ENCODE measurements at regions not wholly inside any gene's neighbourhood (a gene's known extent, or its start where the extent isn't known, plus 50 kb on each side); places are given as distances from the start of the nearest gene placed in this dataset.

- TF ChIP-seq EP300 (IDR thresholded peaks at IDR 0.05; ENCODE audit: low read depth) (no peak), CTCF (IDR thresholded peaks at IDR 0.05) (no peak), POLR2A (IDR thresholded peaks at IDR 0.05) (no peak)
Observed at GRCh38 chr9:12874395-12874794, 99.6 kb downstream of the LURAP1L start.
